NB4 (cell line): ENCODE measurements at regions not wholly inside any gene's neighbourhood (a gene's known extent, or its start where the extent isn't known, plus 50 kb on each side); places are given as distances from the start of the nearest gene placed in this dataset.

Experiments used
- POLR2A ChIP-seq: IDR thresholded peaks from 2 replicates; pipeline ENCODE4 v1.6.1; 2011; ENCODE audit warnings: mild to moderate bottlenecking; ENCODE audit not compliant: insufficient read length; ENCODE audit errors: extremely low read depth
- TF ChIP-seq, protein P1 (sequence below): IDR thresholded peaks from one replicate; pipeline ENCODE4 v1.5.1; 2012; ENCODE audit warnings: low read depth, low read length
- TF ChIP-seq, protein P2 (sequence below): IDR thresholded peaks from 2 replicates; pipeline ENCODE4 v1.6.1; 2011; ENCODE audit warnings: low read depth, low read length

DNA sequence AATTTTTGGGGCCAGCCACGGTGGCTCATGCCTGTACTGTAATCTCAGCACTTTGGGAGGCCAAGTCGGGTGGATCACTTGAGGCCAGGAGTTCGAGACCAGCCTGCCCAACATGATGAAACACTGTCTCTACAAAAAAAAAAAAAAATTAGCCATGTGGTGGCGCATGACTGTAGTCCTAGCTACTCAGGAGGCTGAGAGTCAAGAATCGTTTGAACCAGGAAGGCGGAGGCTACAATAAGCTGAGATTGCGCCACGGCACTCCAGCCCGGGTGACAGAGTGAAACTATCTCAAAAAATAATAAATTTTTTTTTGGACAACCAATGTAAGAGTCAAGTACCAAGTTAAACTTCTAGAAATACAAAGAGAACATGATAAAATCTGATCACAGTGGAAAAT is 164.6 kb downstream of the AVL9 start:
- TF ChIP-seq, protein P1, sequence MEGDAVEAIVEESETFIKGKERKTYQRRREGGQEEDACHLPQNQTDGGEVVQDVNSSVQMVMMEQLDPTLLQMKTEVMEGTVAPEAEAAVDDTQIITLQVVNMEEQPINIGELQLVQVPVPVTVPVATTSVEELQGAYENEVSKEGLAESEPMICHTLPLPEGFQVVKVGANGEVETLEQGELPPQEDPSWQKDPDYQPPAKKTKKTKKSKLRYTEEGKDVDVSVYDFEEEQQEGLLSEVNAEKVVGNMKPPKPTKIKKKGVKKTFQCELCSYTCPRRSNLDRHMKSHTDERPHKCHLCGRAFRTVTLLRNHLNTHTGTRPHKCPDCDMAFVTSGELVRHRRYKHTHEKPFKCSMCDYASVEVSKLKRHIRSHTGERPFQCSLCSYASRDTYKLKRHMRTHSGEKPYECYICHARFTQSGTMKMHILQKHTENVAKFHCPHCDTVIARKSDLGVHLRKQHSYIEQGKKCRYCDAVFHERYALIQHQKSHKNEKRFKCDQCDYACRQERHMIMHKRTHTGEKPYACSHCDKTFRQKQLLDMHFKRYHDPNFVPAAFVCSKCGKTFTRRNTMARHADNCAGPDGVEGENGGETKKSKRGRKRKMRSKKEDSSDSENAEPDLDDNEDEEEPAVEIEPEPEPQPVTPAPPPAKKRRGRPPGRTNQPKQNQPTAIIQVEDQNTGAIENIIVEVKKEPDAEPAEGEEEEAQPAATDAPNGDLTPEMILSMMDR = no peak
- no peak for TF ChIP-seq POLR2A
- TF ChIP-seq, protein P2, sequence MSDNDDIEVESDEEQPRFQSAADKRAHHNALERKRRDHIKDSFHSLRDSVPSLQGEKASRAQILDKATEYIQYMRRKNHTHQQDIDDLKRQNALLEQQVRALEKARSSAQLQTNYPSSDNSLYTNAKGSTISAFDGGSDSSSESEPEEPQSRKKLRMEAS = no peak
